ENCODE measurements at regions not wholly inside any gene's neighbourhood (a gene's known extent, or its start where the extent isn't known, plus 50 kb on each side); places are given as distances from the start of the nearest gene placed in this dataset.

DNA sequence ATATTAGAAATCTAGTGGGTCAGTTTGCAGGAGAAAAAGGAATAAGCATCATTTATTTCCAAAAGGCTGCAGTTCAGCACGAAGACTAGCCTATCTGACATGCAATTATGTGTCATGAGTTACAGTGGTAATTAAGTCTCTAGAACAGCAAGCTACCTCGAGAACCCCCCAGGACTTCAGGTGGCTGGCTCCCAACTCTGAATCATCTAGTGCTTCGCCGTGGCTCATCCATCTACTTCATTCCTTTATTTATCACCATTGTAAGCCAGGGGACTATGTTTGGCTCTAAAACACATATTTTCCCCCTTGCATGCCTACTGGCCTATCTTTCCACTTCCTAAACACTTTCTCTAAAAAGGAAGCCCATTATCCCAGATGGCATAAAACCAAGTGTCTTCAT lies 121.6 kb downstream of the TXNL1 start:
- TF ChIP-seq POLR2A (IDR thresholded peaks at IDR 0.05; ENCODE audit: low read depth, low read length) (no peak), ELK1 (IDR thresholded peaks at IDR 0.05; ENCODE audit: borderline replicate concordance, low read depth, low read length) (no peak), RAD21 (IDR thresholded peaks at IDR 0.05; ENCODE audit: low read length) (no peak), RCOR1 (IDR thresholded peaks at IDR 0.05; ENCODE audit: insufficient replicate concordance, low read length) (no peak)
- TF ChIP-seq, protein P1, sequence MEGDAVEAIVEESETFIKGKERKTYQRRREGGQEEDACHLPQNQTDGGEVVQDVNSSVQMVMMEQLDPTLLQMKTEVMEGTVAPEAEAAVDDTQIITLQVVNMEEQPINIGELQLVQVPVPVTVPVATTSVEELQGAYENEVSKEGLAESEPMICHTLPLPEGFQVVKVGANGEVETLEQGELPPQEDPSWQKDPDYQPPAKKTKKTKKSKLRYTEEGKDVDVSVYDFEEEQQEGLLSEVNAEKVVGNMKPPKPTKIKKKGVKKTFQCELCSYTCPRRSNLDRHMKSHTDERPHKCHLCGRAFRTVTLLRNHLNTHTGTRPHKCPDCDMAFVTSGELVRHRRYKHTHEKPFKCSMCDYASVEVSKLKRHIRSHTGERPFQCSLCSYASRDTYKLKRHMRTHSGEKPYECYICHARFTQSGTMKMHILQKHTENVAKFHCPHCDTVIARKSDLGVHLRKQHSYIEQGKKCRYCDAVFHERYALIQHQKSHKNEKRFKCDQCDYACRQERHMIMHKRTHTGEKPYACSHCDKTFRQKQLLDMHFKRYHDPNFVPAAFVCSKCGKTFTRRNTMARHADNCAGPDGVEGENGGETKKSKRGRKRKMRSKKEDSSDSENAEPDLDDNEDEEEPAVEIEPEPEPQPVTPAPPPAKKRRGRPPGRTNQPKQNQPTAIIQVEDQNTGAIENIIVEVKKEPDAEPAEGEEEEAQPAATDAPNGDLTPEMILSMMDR (conservative IDR thresholded peaks at IDR 0.05; ENCODE audit: low read depth, low read length) = no peak

Data from IMR-90 (cell line).